Vagina (tissue), 2 donors: ENCODE measurements at regions not wholly inside any gene's neighbourhood (a gene's known extent, or its start where the extent isn't known, plus 50 kb on each side); places are given as distances from the start of the nearest gene placed in this dataset.

ENCODE experiments used
- CTCF ChIP-seq, 3 experiments: fragments of 450-650 bp in 2 of 3; fragments of 200-600 bp in 1 of 3; sonication (generic) in 1 of 3; IDR thresholded peaks; one replicate each; pipeline ENCODE4 v1.5.1; 2017 to 2019; ENCODE audit warnings: antibody characterized with exemption in 3 of 3, mild to moderate bottlenecking in 2 of 3, moderate library complexity in 2 of 3
- POLR2A ChIP-seq, 2 donors: fragments of 450-650 bp; IDR thresholded peaks; one replicate each; pipeline ENCODE4 v1.6.1; 2017; ENCODE audit warnings: antibody characterized with exemption in 2 of 2, mild to moderate bottlenecking in 2 of 2, moderate library complexity in 2 of 2
- POLR2AphosphoS5 ChIP-seq, 2 donors: sonication (generic); formaldehyde crosslinking; IDR thresholded peaks; one replicate each; pipeline ENCODE4 v1.9.0; 2017; ENCODE audit warnings: antibody characterized with exemption in 2 of 2, mild to moderate bottlenecking in 2 of 2, low read depth in 1 of 2; ENCODE audit not compliant: insufficient read depth in 1 of 2

GRCh38 chr20:47428851-47429336 is 72.4 kb upstream of the ZMYND8 start:
- no peak for TF ChIP-seq CTCF (IDR thresholded peaks at IDR 0.05)
- TF ChIP-seq POLR2A (IDR thresholded peaks at IDR 0.05) = no peak
- no peak for TF ChIP-seq POLR2AphosphoS5 (IDR thresholded peaks at IDR 0.05; ENCODE audit: insufficient read depth in 1 of 2, low read depth in 1 of 2)
